PC-3 (cell line): ENCODE measurements at regions not wholly inside any gene's neighbourhood (a gene's known extent, or its start where the extent isn't known, plus 50 kb on each side); places are given as distances from the start of the nearest gene placed in this dataset.

Source experiments
- ATAC-seq: fragments of 200-7000 bp; cut with Tn5 transposase; 2 replicates; pipeline ENCODE4 v1.9.1; 2020; ENCODE audit warnings: mild to moderate bottlenecking, moderate library complexity
- BruUV-seq: library from RNA; stranded (reverse); fragments of 400-500 nt; replicated peaks from 2 replicates; lab custom pipeline; 2021; lab: Mats Ljungman, UMichigan
- CTCF ChIA-PET: fragments of 300-600 bp; sonication (Branson Sonifier 250); formaldehyde crosslinking; loops from one replicate; lab custom pipeline; 2022; ENCODE audit warnings: antibody characterized with exemption; lab: Charles Lee
- POLR2A ChIA-PET: fragments of 300-600 bp; sonication (Branson Sonifier 250); formaldehyde crosslinking; loops from one replicate; lab custom pipeline; 2022; ENCODE audit warnings: antibody characterized with exemption; ENCODE audit not compliant: unreplicated experiment; lab: Charles Lee
- DNase-seq: peaks from one replicate; pipeline ENCODE4 v3.0.0-alpha.2; 2015
- H2AFZ ChIP-seq: fragments of 300-600 bp; sonication (generic); 2 replicates; pipeline ENCODE4 v1.6.0; 2016; ENCODE audit warnings: antibody characterized with exemption, low read length
- H3F3A ChIP-seq: fragments of 300-600 bp; sonication (generic); one replicate; pipeline ENCODE4 v1.6.0; 2017; ENCODE audit warnings: antibody characterized with exemption, low read length, control low read depth, mild to moderate bottlenecking; ENCODE audit not compliant: unreplicated experiment
- H3K27ac ChIP-seq: fragments of 300-600 bp; sonication (generic); 2 replicates; pipeline ENCODE4 v1.5.1; 2016; ENCODE audit warnings: mild to moderate bottlenecking, low read length
- H3K27me3 ChIP-seq: fragments of 300-600 bp; sonication (generic); 2 replicates; pipeline ENCODE4 v1.6.1; 2016; ENCODE audit warnings: low read length, mixed read lengths
- H3K36me3 ChIP-seq: fragments of 300-600 bp; sonication (generic); 2 replicates; pipeline ENCODE4 v1.6.1; 2016; ENCODE audit warnings: low read depth, mixed run types, low read length, mixed read lengths
- H3K4me1 ChIP-seq: fragments of 300-600 bp; sonication (generic); 2 replicates; pipeline ENCODE4 v1.5.1; 2016; ENCODE audit warnings: low read length; ENCODE audit not compliant: insufficient read depth
- H3K4me2 ChIP-seq: fragments of 300-600 bp; sonication (generic); 2 replicates; pipeline ENCODE4 v1.6.0; 2016; ENCODE audit warnings: low read length
- H3K4me3 ChIP-seq: fragments of 300-600 bp; sonication (generic); 2 replicates; pipeline ENCODE4 v1.5.1; 2016; ENCODE audit warnings: mild to moderate bottlenecking, low read length, mixed read lengths
- H3K79me2 ChIP-seq: fragments of 300-600 bp; sonication (generic); 2 replicates; pipeline ENCODE4 v1.6.1; 2017; ENCODE audit warnings: low read length, mixed read lengths
- H3K9ac ChIP-seq: fragments of 300-600 bp; sonication (generic); 2 replicates; pipeline ENCODE4 v1.6.0; 2016; ENCODE audit warnings: mild to moderate bottlenecking, low read length
- H3K9me2 ChIP-seq: fragments of 300-600 bp; sonication (generic); replicated peaks from 2 replicates; pipeline ENCODE4 v1.6.1; 2016; ENCODE audit warnings: mixed run types, low read length, mixed read lengths
- H3K9me3 ChIP-seq: fragments of 300-600 bp; sonication (generic); 2 replicates; pipeline ENCODE4 v1.6.1; 2016; ENCODE audit warnings: low read length, mixed read lengths
- H4K20me1 ChIP-seq: fragments of 300-600 bp; sonication (generic); 2 replicates; pipeline ENCODE4 v1.6.1; 2016; ENCODE audit warnings: low read length, mixed read lengths
- CTCF ChIP-seq: fragments of 300-600 bp; sonication (generic); conservative IDR thresholded peaks from 2 replicates; pipeline ENCODE4 v1.5.1; 2017; ENCODE audit warnings: antibody characterized with exemption, low read depth, mild to moderate bottlenecking, low read length
- EZH2 ChIP-seq: fragments of 300-600 bp; sonication (generic); IDR thresholded peaks from one replicate; pipeline ENCODE4 v1.6.1; 2017; ENCODE audit warnings: antibody characterized with exemption, mild to moderate bottlenecking, low read length; ENCODE audit not compliant: unreplicated experiment
- EZH2phosphoT487 ChIP-seq: fragments of 300-600 bp; sonication (generic); IDR thresholded peaks from 2 replicates; pipeline ENCODE4 v1.6.1; 2018; ENCODE audit warnings: mild to moderate bottlenecking, antibody characterized with exemption, low read length, borderline replicate concordance
- intact Hi-C: fragments of 100-400 bp; cut with micrococcal nuclease; formaldehyde crosslinking; loops from 2 replicates; pipeline ENCODE4 v1.9.0; 2023

DNA sequence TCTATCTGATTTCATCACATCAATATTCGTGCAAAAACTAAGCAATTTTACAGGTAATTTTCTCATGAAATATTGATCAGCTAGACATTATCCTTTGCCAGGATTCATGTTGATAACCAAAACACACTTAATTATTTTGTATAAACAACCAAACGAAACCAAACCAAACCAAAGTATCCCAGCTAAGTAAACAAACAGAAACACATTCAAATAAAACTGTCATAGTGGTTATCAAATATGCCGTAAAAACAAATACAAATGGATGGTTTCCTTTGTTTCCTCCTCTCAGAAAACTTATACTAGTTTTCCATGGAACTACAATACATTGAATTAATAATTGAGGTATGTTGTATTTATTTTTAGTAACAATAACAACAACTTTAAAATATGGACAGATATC, 777.4 kb downstream of the DSC3 start:
- Histone ChIP-seq H3F3A (no peaks in the 10 kb centered on the region), H4K20me1 (no peaks in the 10 kb centered on the region), H3K4me3 (no peak overlapping the region), H3K9me3 (no peaks in the 10 kb centered on the region), H3K27ac (no peak overlapping the region), H3K79me2 (no peaks in the 10 kb centered on the region), H2AFZ (no peak overlapping the region), H3K9me2 (no peaks in the 10 kb centered on the region), H3K4me1 (no peaks in the 10 kb centered on the region), H3K27me3 (no peaks in the 10 kb centered on the region), H3K36me3 (no peaks in the 10 kb centered on the region), H3K9ac (no peak overlapping the region), H3K4me2 (peak overlapping the region; percentile 40; the same call in 1 of the 2 replicates)
- DNase-seq = peak; percentile 8
- no TSS peak for BruUV-seq
- ChIA-PET CTCF (no interaction called here), POLR2A (no interaction called here)
- no peak for ATAC-seq
- no peak for TF ChIP-seq EZH2phosphoT487
- TF ChIP-seq CTCF = no peak
- no peak for TF ChIP-seq EZH2
- intact Hi-C loops = no loop called here

DNA sequence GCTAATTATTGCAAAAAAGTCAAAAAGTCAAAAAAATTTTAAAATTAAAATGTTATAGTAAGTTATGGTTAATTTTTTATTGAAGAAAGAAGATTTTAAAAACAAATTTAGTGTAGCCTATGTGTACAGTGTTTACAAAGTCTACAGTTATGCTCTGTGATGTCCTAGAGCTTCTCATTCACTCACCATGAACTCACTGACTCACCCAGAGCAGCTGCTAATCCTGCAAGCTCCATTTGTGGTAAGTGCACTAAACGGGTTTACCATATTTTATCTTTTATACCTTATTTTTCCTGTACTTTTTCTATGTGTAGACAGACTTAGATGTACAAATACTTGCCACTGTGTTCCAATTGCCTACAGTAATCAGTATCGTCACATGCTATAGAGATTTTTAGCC, 788.2 kb downstream of the DSC3 start:
- no TSS peak for BruUV-seq
- no peaks in the 10 kb centered on the region for H3K79me2 ChIP-seq
- no peaks in the 10 kb centered on the region for H3K9me2 ChIP-seq
- H4K20me1 ChIP-seq = no peaks in the 10 kb centered on the region
- ChIA-PET POLR2A (no interaction called here), CTCF (no interaction called here)
- no peak overlapping the region for H3K4me2 ChIP-seq
- H3K36me3 ChIP-seq = no peaks in the 10 kb centered on the region
- ATAC-seq (no peak), DNase-seq (no peak)
- H3K9ac ChIP-seq = no peak overlapping the region
- no peaks in the 10 kb centered on the region for H3F3A ChIP-seq
- intact Hi-C loops = no loop called here
- H2AFZ ChIP-seq = no peak overlapping the region
- no peak overlapping the region for H3K27ac ChIP-seq
- H3K27me3 ChIP-seq = no peaks in the 10 kb centered on the region
- no peak overlapping the region for H3K4me3 ChIP-seq
- H3K4me1 ChIP-seq = no peaks in the 10 kb centered on the region
- no peaks in the 10 kb centered on the region for H3K9me3 ChIP-seq
- TF ChIP-seq CTCF (no peak), EZH2 (no peak), EZH2phosphoT487 (no peak)

- POLR2A ChIA-PET = no interaction called here
- H3K4me3 ChIP-seq = no peak overlapping the region
- CTCF ChIA-PET = no interaction called here
- no peak for TF ChIP-seq EZH2phosphoT487
- no peak for TF ChIP-seq CTCF
- no peak for TF ChIP-seq EZH2
- no peaks in the 10 kb centered on the region for H3F3A ChIP-seq
- no peak for ATAC-seq
- H3K27ac ChIP-seq = no peak overlapping the region
- H3K4me2 ChIP-seq = no peak overlapping the region
- H3K9ac ChIP-seq = no peak overlapping the region
- no peaks in the 10 kb centered on the region for H3K36me3 ChIP-seq
- H3K9me2 ChIP-seq = no peaks in the 10 kb centered on the region
- H3K27me3 ChIP-seq = no peaks in the 10 kb centered on the region
- H3K79me2 ChIP-seq = no peaks in the 10 kb centered on the region
- DNase-seq = no peak
- no peaks in the 10 kb centered on the region for H3K9me3 ChIP-seq
- no peak overlapping the region for H2AFZ ChIP-seq
- BruUV-seq = no TSS peak
- no peaks in the 10 kb centered on the region for H4K20me1 ChIP-seq
- H3K4me1 ChIP-seq = no peaks in the 10 kb centered on the region
- intact Hi-C loops = no loop called here
Measured at GRCh38 chr18:30248056-30248455, 794.5 kb downstream of the DSC3 start.
